ENCODE measurements at regions not wholly inside any gene's neighbourhood (a gene's known extent, or its start where the extent isn't known, plus 50 kb on each side); places are given as distances from the start of the nearest gene placed in this dataset.
A peak's percentile ranks its signal among the peaks of the same experiment; 100 is the strongest.

GRCh38 chr17:77320485-77321256 is 179.9 kb downstream of the SEC14L1 start:
- DNase-seq (ENCODE audit: low read depth) (no peak), FAIRE-seq (no peak)
- peaks cover 23% of the 10 kb centered on the region for H3K36me3 ChIP-seq (ENCODE audit: control insufficient read depth, insufficient read depth, low read length)
- H3K27me3 ChIP-seq (ENCODE audit: control insufficient read depth, insufficient read depth, low read length), result no peaks in the 10 kb centered on the region
- TF ChIP-seq CTCF (IDR thresholded peaks at IDR 0.05; ENCODE audit: insufficient read depth, low read length, severe bottlenecking), result no peak
- no peak overlapping the region for H3K4me3 ChIP-seq (ENCODE audit: low read depth, low read length)

DNA sequence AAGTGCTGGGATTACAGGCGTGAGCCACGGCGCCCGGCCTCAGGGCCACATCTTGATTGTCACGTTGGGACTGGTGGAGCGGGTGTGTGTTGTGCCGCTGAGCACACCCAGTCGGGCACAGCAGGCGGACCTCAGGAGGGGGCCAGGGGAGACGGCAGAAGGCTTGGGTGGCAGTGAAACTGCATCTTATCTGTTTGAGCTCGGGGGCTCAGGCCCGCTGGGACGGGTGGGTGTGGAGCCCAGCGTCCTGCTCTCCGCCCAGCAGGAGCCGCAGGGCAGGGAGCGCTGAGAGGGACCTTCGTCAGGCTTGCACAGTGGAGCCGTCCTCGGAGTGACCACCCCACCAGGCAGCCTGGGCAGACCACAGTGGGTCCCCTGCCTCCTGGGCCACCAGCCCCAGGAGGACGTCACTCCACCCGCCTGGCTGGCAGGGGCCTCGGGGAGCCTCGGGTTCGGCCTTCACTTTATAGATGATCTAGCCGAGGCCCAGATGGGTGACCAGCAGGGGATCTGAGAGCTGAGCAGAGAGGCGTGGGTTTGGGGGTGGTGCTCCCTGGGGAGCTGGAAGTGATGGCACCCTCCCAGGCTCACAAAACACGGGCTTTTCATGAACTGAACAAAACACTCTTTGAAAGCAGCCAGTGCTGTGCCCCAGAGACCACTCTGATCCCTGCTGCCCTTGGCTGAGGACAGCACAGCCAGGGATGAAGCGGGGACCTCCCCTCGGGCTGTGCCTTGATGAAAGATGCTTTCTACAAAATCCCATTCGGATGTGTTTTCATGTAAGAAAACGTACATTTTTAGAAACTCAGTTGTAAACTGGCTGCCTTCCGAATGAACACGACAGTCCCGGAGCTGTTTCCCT is 181.1 kb downstream of the SEC14L1 start:
- Histone ChIP-seq H3K27me3 (ENCODE audit: control insufficient read depth, insufficient read depth, low read length) (no peaks in the 10 kb centered on the region), H3K4me3 (ENCODE audit: low read depth, low read length) (no peak overlapping the region), H3K36me3 (ENCODE audit: control insufficient read depth, insufficient read depth, low read length) (peaks cover 26% of the 10 kb centered on the region)
- FAIRE-seq (no peak), DNase-seq (ENCODE audit: low read depth) (no peak)
- no peak for TF ChIP-seq CTCF (IDR thresholded peaks at IDR 0.05; ENCODE audit: insufficient read depth, low read length, severe bottlenecking)

DNA sequence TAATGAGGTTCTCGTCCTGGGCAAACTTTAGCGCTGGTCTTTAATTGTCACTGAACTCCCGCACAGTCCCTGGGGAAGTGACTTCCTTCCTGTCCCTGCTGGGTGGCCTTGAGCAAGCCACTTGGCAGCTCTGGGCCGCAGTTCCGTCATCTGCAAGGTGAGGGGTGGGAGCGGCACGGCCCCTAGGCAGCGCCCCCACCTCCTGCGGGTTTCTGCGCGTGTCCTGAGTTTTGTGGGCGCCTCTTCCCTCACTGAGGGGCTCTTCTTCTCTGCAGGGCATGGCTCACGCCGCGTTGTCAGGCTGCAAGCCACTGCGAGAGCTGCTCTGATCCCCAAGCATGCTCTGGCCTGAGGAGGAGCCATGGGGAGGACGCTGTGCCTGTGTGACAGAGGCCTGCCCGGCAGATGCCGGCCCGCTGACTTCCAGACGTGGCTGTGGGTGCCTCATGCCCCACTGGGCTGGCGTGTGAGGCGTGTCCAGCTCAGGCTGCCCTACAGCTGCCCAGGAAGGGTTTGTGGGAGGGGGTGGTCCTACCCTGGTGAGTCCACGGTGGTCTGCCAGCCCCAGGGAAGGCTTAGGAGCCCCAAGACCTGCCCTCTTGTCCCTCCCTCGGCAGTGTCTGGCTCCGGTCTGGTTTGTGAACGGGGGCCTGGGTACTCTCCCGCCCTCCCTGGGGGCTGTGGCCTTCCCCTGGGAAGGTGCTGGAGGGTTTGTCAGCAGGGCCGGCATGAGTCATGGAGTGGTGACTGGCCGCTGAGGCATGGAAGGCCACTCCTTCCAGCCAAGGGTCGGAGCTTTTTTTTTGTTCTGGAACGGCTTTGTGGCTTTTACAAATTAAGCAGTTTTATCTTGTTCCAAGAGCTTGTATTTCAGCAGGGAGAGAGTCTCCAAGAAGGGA is 182.0 kb downstream of the SEC14L1 start:
- FAIRE-seq (no peak), DNase-seq (ENCODE audit: low read depth) (peak; percentile 90)
- no peak for TF ChIP-seq CTCF (IDR thresholded peaks at IDR 0.05; ENCODE audit: insufficient read depth, low read length, severe bottlenecking)
- no peak overlapping the region for H3K4me3 ChIP-seq (ENCODE audit: low read depth, low read length)
- peaks cover 23% of the 10 kb centered on the region for H3K36me3 ChIP-seq (ENCODE audit: control insufficient read depth, insufficient read depth, low read length)
- no peaks in the 10 kb centered on the region for H3K27me3 ChIP-seq (ENCODE audit: control insufficient read depth, insufficient read depth, low read length)

GRCh38 chr17:77323413-77324171 is 182.8 kb downstream of the SEC14L1 start:
- Histone ChIP-seq H3K27me3 (ENCODE audit: control insufficient read depth, insufficient read depth, low read length) (no peaks in the 10 kb centered on the region), H3K36me3 (ENCODE audit: control insufficient read depth, insufficient read depth, low read length) (peaks cover 19% of the 10 kb centered on the region), H3K4me3 (ENCODE audit: low read depth, low read length) (no peak overlapping the region)
- DNase-seq (ENCODE audit: low read depth) (no peak), FAIRE-seq (no peak)
- no peak for TF ChIP-seq CTCF (IDR thresholded peaks at IDR 0.05; ENCODE audit: insufficient read depth, low read length, severe bottlenecking)

GRCh38 chr17:77324227-77324626 is 183.5 kb downstream of the SEC14L1 start:
- no peak for TF ChIP-seq CTCF (IDR thresholded peaks at IDR 0.05; ENCODE audit: insufficient read depth, low read length, severe bottlenecking)
- DNase-seq (ENCODE audit: low read depth), result no peak

More at GRCh38 chr17:77324227-77324626, 183.5 kb downstream of the SEC14L1 start:
- Histone ChIP-seq H3K4me3 (ENCODE audit: low read depth, low read length) (no peak overlapping the region), H3K27me3 (ENCODE audit: control insufficient read depth, insufficient read depth, low read length) (no peaks in the 10 kb centered on the region), H3K36me3 (ENCODE audit: control insufficient read depth, insufficient read depth, low read length) (peaks cover 19% of the 10 kb centered on the region)
- FAIRE-seq, result no peak

All from bronchial epithelial cell (primary cell).